Mesenchymal stem cell (in vitro differentiated cells and primary cell): ENCODE measurements at regions not wholly inside any gene's neighbourhood (a gene's known extent, or its start where the extent isn't known, plus 50 kb on each side); places are given as distances from the start of the nearest gene placed in this dataset.

Source experiments
- DNase-seq: peaks from one replicate; pipeline ENCODE4 v3.0.0-alpha.2; 2013
- H2AFZ ChIP-seq: one replicate; pipeline ENCODE4 v1.6.1; 2013; ENCODE audit warnings: low read depth, mild to moderate bottlenecking, control low read depth, inconsistent platforms, low read length, moderate library complexity
- H2AK5ac ChIP-seq: 2 replicates; pipeline ENCODE4 v1.6.1; 2013; ENCODE audit warnings: low read length, moderate library complexity, mild to moderate bottlenecking, inconsistent platforms; ENCODE audit not compliant: severe bottlenecking
- H2BK120ac ChIP-seq: one replicate; pipeline ENCODE4 v1.6.1; 2013; ENCODE audit warnings: low read depth, mild to moderate bottlenecking, inconsistent platforms, low read length, moderate library complexity
- H2BK12ac ChIP-seq, 2 experiments: one replicate each; pipeline ENCODE4 v1.6.1; 2013; ENCODE audit warnings: inconsistent platforms in 2 of 2, low read length in 2 of 2, mild to moderate bottlenecking in 2 of 2, moderate library complexity in 2 of 2, control low read depth in 1 of 2
- H2BK15ac ChIP-seq: one replicate; pipeline ENCODE4 v1.6.1; 2013; ENCODE audit warnings: mild to moderate bottlenecking, low read depth, inconsistent platforms; ENCODE audit not compliant: poor library complexity, severe bottlenecking
- H2BK5ac ChIP-seq: 2 replicates; pipeline ENCODE4 v1.6.1; 2013; ENCODE audit warnings: low read depth, mild to moderate bottlenecking, low read length, control low read depth, inconsistent platforms; ENCODE audit not compliant: poor library complexity, severe bottlenecking
- H3K14ac ChIP-seq, 2 experiments: one replicate each; pipeline ENCODE4 v1.6.1; 2013; ENCODE audit warnings: inconsistent platforms in 2 of 2, low read length in 2 of 2, control low read depth in 1 of 2, mild to moderate bottlenecking in 1 of 2, moderate library complexity in 1 of 2
- H3K18ac ChIP-seq, 2 experiments: one replicate each; pipeline ENCODE4 v1.6.1; 2013; ENCODE audit warnings: inconsistent platforms in 2 of 2, low read length in 2 of 2, control low read depth in 1 of 2, low read depth in 1 of 2, mild to moderate bottlenecking in 1 of 2
- H3K23ac ChIP-seq, 2 experiments: one replicate each; pipeline ENCODE4 v1.6.1; 2013; ENCODE audit warnings: inconsistent platforms in 2 of 2, low read length in 2 of 2, mild to moderate bottlenecking in 2 of 2, moderate library complexity in 2 of 2, control low read depth in 1 of 2
- H3K27ac ChIP-seq: 2 replicates; pipeline ENCODE4 v1.5.1; 2013; ENCODE audit warnings: mild to moderate bottlenecking, moderate library complexity, low read length, control low read depth, inconsistent platforms; ENCODE audit not compliant: poor library complexity, severe bottlenecking
- H3K27me3 ChIP-seq, 2 experiments: 2 replicates each; pipeline versions ENCODE4 v1.6.1 to v1.7.0; 2013; ENCODE audit warnings: low read length in 2 of 2, mild to moderate bottlenecking in 2 of 2, moderate library complexity in 2 of 2, control low read depth in 1 of 2, inconsistent platforms in 1 of 2; ENCODE audit not compliant: control insufficient read depth in 1 of 2, insufficient read depth in 1 of 2
- H3K36me3 ChIP-seq, 2 experiments: 2 replicates each; pipeline versions ENCODE4 v1.6.1 to v1.7.0; 2013; ENCODE audit warnings: low read length in 2 of 2, control low read depth in 1 of 2, inconsistent platforms in 1 of 2, low read depth in 1 of 2, mild to moderate bottlenecking in 1 of 2; ENCODE audit not compliant: insufficient read depth in 2 of 2, control insufficient read depth in 1 of 2
- H3K4ac ChIP-seq, 2 experiments: one replicate each; pipeline ENCODE4 v1.6.1; 2013; ENCODE audit warnings: inconsistent platforms in 2 of 2, low read length in 2 of 2, mild to moderate bottlenecking in 2 of 2, moderate library complexity in 2 of 2, control low read depth in 1 of 2, low read depth in 1 of 2
- H3K4me1 ChIP-seq: 2 replicates; pipeline ENCODE4 v1.6.1; 2013; ENCODE audit warnings: low read depth, low read length, control low read depth; ENCODE audit not compliant: control insufficient read depth, insufficient read depth
- H3K4me2 ChIP-seq: 2 replicates; pipeline ENCODE4 v1.6.1; 2013; ENCODE audit warnings: low read length, mild to moderate bottlenecking, inconsistent platforms; ENCODE audit not compliant: poor library complexity, severe bottlenecking
- H3K4me3 ChIP-seq, 2 experiments: 2 replicates each; pipeline versions ENCODE4 v1.5.1 to v1.7.0; 2013; ENCODE audit warnings: low read length in 2 of 2, mild to moderate bottlenecking in 2 of 2, control low read depth in 1 of 2, low read depth in 1 of 2; ENCODE audit not compliant: insufficient read depth in 1 of 2
- H3K79me1 ChIP-seq: replicated peaks from 2 replicates; pipeline ENCODE4 v1.6.1; 2013; ENCODE audit warnings: mild to moderate bottlenecking, control low read depth, low read length, inconsistent platforms; ENCODE audit not compliant: poor library complexity, severe bottlenecking
- H3K9ac ChIP-seq: 2 replicates; pipeline ENCODE4 v1.7.0; 2013; ENCODE audit warnings: mild to moderate bottlenecking, low read length, moderate library complexity
- H3K9me3 ChIP-seq: 2 replicates; pipeline ENCODE4 v1.7.0; 2013; ENCODE audit warnings: mild to moderate bottlenecking, low read length; ENCODE audit not compliant: control insufficient read depth
- H4K8ac ChIP-seq: one replicate; pipeline ENCODE4 v1.6.1; 2013; ENCODE audit warnings: inconsistent platforms, mild to moderate bottlenecking, low read length, moderate library complexity
- H4K91ac ChIP-seq: one replicate; pipeline ENCODE4 v1.6.1; 2013; ENCODE audit warnings: mild to moderate bottlenecking, low read length, inconsistent platforms
- WGBS: methylation state at CpG from one replicate; pipeline ENCODE4 v1.1.7; 2013; ENCODE audit warnings: mixed read lengths; 5-methylcytosine and 5-hydroxymethylcytosine counted together

DNA sequence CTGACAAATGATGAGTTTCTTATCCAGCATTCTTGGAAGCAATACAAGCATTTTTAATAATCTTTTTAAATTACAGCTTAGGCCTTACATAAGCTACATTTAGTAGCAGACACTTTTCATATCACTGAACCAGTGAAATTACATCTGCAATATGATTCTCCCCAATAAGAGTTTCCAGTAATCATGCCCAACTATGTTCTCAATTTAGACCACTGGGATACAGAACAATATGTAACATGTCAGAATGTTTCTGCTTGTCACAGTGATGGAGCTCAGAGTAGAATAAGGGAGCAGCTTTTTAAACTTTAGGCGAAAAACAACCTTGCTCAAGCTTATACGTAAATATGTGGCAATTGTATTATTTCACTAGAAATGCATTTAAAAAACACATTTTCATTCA, 1132.2 kb downstream of the FAT4 start:
- Histone ChIP-seq H2BK5ac (no peak overlapping the region), H2BK12ac (no peak overlapping the region), H3K36me3 (no peaks in the 10 kb centered on the region), H3K9ac (no peak overlapping the region), H2BK120ac (no peak overlapping the region), H3K4me3 (no peak overlapping the region), H3K27me3 (no peaks in the 10 kb centered on the region), H3K27ac (no peak overlapping the region), H2BK15ac (no peak overlapping the region), H3K9me3 (no peaks in the 10 kb centered on the region), H2AFZ (no peak overlapping the region), H3K18ac (no peak overlapping the region), H3K23ac (no peak overlapping the region), H3K4me1 (no peaks in the 10 kb centered on the region), H4K8ac (no peak overlapping the region), H2AK5ac (no peak overlapping the region), H3K14ac (no peak overlapping the region), H3K4ac (no peak overlapping the region), H3K79me1 (no peaks in the 10 kb centered on the region), H4K91ac (no peak overlapping the region), H3K4me2 (no peak overlapping the region)
- no peak for DNase-seq
- WGBS, result no CpG with 5 or more reads among the region's 2 CpGs

DNA sequence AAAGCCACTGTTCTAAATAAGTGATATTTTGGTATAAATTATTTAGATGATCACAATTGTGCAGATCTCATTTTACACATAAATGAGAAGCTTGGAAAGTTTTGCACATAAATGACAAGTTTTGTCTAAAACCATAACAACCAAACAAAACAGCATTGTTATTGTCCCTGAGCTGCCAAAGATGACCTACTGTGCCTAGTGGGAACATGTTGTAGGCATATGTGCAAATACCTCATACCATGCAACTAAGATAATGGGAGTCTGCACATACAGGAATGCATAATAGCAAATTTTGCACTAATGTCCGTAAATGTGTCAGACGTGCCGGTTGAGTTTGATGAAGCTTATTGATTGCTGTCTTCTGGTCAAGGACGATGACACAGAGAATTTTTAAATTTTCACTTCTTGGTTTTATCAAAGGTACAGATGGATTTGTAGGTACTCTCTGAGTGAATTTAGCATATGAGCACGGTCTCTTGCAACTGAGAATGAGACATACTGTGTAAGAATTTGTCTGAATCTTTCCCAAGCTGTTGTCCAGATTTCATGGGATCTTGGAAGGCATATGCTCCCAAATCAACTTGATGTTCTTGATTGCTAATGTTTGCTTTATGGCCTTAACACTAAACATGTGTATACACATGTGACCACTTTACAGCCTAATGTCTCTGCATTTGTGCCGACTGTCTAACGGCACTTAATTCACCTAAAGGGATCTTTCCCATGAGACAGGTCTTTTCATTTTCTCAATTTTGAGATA, 1133.5 kb downstream of the FAT4 start:
- WGBS, result 94% methylated on average over 5 of the region's 7 CpGs
- Histone ChIP-seq H3K4ac (no peak overlapping the region), H4K8ac (no peak overlapping the region), H3K23ac (no peak overlapping the region), H2BK12ac (no peak overlapping the region), H3K36me3 (no peaks in the 10 kb centered on the region), H2AFZ (no peak overlapping the region), H3K27me3 (no peaks in the 10 kb centered on the region), H3K9ac (no peak overlapping the region), H3K4me3 (no peak overlapping the region), H3K18ac (no peak overlapping the region), H2BK15ac (no peak overlapping the region), H3K9me3 (no peaks in the 10 kb centered on the region), H3K27ac (no peak overlapping the region), H3K14ac (no peak overlapping the region), H2AK5ac (no peak overlapping the region), H2BK120ac (no peak overlapping the region), H4K91ac (no peak overlapping the region), H2BK5ac (no peak overlapping the region), H3K4me2 (no peak overlapping the region), H3K79me1 (no peaks in the 10 kb centered on the region), H3K4me1 (no peaks in the 10 kb centered on the region)
- peak; percentile 9 for DNase-seq

DNA sequence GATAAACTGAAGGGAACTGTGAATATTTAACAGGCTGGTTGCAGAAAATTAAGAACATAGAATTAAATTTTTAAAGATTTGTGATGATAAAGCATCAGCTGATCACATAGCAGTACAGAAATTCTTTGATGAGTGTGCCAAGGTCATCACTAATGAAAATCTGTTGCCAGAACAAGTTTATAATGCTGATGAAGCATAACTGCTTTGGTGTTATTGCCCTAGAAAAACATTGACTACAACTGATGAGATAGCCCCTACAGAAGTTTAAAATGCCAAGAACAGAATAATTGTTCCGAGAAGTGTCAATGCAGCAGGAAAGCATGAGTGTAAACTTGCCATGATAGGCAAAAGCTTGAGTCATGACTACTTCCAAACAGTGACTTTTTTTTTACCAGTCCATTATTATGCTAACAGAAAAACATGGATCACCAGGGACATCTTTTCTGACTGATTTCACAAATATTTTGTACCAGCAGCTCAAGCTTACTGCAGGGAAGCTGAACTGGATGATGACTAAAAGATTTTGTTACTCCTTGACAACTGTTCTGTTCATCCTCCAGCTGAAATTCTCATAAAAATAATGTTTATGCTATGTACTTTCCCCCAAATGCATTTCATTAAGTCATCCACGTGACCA, 1136.6 kb downstream of the FAT4 start:
- Histone ChIP-seq H3K27ac (no peak overlapping the region), H2BK5ac (no peak overlapping the region), H3K14ac (no peak overlapping the region), H3K4me1 (no peaks in the 10 kb centered on the region), H2BK12ac (no peak overlapping the region), H4K91ac (no peak overlapping the region), H3K36me3 (no peaks in the 10 kb centered on the region), H4K8ac (no peak overlapping the region), H3K9me3 (no peaks in the 10 kb centered on the region), H2AK5ac (no peak overlapping the region), H3K4me2 (no peak overlapping the region), H3K18ac (no peak overlapping the region), H3K4me3 (no peak overlapping the region), H3K27me3 (no peaks in the 10 kb centered on the region), H2BK15ac (no peak overlapping the region), H3K4ac (no peak overlapping the region), H3K9ac (peak overlapping the region; percentile 30), H2BK120ac (no peak overlapping the region), H2AFZ (no peak overlapping the region), H3K23ac (no peak overlapping the region), H3K79me1 (no peaks in the 10 kb centered on the region)
- 84% methylated on average over 2 of the region's 2 CpGs for WGBS
- peak; percentile 58 for DNase-seq

DNA sequence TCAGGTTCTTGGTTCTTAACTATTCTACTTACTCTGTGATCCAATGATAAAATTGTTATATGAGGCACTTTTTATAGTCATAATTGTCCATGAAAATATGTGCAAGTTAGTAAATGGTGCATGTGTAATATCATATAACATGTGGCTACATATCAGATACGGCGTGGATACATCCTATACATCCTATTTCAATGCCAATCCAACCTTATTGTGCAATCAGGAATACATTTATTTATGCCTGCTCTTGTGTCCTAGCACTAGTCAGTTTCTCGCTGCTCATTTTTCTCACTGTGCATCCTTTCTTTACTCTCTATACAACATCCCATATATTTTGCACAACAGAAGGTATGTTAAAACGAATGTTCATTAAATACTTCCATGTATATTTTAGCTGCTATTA, 1141.1 kb downstream of the FAT4 start:
- no peak overlapping the region for H4K91ac ChIP-seq
- DNase-seq, result no peak
- H3K27ac ChIP-seq, result no peak overlapping the region

More for the DNA sequence above, 1141.1 kb downstream of the FAT4 start:
- Histone ChIP-seq H2AK5ac (no peak overlapping the region), H3K14ac (no peak overlapping the region), H2BK5ac (no peak overlapping the region), H3K23ac (no peak overlapping the region), H2BK12ac (no peak overlapping the region), H2AFZ (no peak overlapping the region), H2BK120ac (no peak overlapping the region), H3K18ac (no peak overlapping the region), H4K8ac (no peak overlapping the region), H3K4ac (no peak overlapping the region), H3K4me3 (no peak overlapping the region), H3K4me2 (no peak overlapping the region), H2BK15ac (no peak overlapping the region), H3K27me3 (no peaks in the 10 kb centered on the region), H3K9me3 (no peaks in the 10 kb centered on the region), H3K36me3 (no peaks in the 10 kb centered on the region), H3K79me1 (no peaks in the 10 kb centered on the region), H3K9ac (no peak overlapping the region), H3K4me1 (no peaks in the 10 kb centered on the region)
- WGBS, result 92% methylated on average over 3 of the region's 4 CpGs
